ENCODE measurements at regions not wholly inside any gene's neighbourhood (a gene's known extent, or its start where the extent isn't known, plus 50 kb on each side); places are given as distances from the start of the nearest gene placed in this dataset.

DNA sequence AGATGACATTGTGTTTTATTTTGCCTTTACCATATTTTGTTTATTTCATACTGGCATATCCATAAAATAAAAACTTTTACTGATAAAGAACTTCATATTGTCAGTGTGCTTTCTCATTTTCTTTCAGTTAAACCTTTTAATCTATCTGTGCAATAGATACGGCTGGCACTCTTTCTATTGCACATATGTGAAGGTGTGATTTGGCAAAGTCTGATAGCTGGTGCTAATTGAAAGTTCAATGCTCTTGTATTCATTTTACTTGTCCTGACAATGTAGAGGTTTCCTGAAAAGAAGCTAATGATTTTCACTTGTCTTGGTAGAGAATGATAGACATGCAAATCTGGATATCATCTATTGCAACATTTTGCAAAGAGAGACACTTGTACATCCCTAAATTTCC, 467.0 kb downstream of the NSUN3 start:
- Histone ChIP-seq H3K9ac (no peak overlapping the region), H2AFZ (no peak overlapping the region), H3K4me1 (no peaks in the 10 kb centered on the region), H3K27me3 (ENCODE audit: control insufficient read depth, insufficient read depth, low read length) (no peaks in the 10 kb centered on the region), H3K27ac (no peak overlapping the region), H3K79me2 (no peaks in the 10 kb centered on the region), H3K36me3 (ENCODE audit: control insufficient read depth, insufficient read depth, low read length) (no peaks in the 10 kb centered on the region), H3K4me2 (ENCODE audit: low read length) (no peak overlapping the region), H3K9me3 (ENCODE audit: control insufficient read depth, low read length) (no peaks in the 10 kb centered on the region), H3K4me3 (ENCODE audit: low read depth, low read length) (no peak overlapping the region)
- TF ChIP-seq, protein P1, sequence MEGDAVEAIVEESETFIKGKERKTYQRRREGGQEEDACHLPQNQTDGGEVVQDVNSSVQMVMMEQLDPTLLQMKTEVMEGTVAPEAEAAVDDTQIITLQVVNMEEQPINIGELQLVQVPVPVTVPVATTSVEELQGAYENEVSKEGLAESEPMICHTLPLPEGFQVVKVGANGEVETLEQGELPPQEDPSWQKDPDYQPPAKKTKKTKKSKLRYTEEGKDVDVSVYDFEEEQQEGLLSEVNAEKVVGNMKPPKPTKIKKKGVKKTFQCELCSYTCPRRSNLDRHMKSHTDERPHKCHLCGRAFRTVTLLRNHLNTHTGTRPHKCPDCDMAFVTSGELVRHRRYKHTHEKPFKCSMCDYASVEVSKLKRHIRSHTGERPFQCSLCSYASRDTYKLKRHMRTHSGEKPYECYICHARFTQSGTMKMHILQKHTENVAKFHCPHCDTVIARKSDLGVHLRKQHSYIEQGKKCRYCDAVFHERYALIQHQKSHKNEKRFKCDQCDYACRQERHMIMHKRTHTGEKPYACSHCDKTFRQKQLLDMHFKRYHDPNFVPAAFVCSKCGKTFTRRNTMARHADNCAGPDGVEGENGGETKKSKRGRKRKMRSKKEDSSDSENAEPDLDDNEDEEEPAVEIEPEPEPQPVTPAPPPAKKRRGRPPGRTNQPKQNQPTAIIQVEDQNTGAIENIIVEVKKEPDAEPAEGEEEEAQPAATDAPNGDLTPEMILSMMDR (IDR thresholded peaks at IDR 0.05): no peak

DNA sequence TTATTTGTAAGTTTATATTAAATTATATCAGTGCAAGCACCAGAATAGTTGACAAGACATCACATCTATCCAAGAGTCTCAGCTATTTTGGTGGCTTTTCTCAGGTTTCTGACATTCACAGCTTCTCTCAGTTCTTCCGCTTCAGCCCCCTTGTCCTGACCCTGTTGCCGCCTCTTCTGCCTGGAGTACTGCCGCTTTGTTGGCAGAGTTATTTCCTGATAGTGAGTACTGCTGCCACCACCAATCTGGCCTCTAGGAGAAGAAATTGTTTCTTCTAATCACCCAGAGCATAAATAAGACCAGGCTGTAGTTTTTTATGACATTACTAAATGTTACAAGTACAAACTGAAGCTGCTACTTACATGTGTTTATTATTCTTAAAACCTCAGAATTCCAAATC, 470.1 kb downstream of the NSUN3 start:
- no peak overlapping the region for H3K27ac ChIP-seq
- no peaks in the 10 kb centered on the region for H3K27me3 ChIP-seq (ENCODE audit: control insufficient read depth, insufficient read depth, low read length)
- no peaks in the 10 kb centered on the region for H3K79me2 ChIP-seq
- no peak overlapping the region for H3K4me2 ChIP-seq (ENCODE audit: low read length)
- no peaks in the 10 kb centered on the region for H3K4me1 ChIP-seq
- no peaks in the 10 kb centered on the region for H3K9me3 ChIP-seq (ENCODE audit: control insufficient read depth, low read length)
- no peak overlapping the region for H3K4me3 ChIP-seq (ENCODE audit: low read depth, low read length)
- no peak overlapping the region for H2AFZ ChIP-seq
- TF ChIP-seq, protein P1 (IDR thresholded peaks at IDR 0.05): no peak
- H3K36me3 ChIP-seq (ENCODE audit: control insufficient read depth, insufficient read depth, low read length): no peaks in the 10 kb centered on the region
- H3K9ac ChIP-seq: no peak overlapping the region

GRCh38 chr3:94539937-94540336, 477.1 kb downstream of the NSUN3 start:
- Histone ChIP-seq H3K79me2 (no peaks in the 10 kb centered on the region), H2AFZ (no peak overlapping the region), H3K4me1 (no peaks in the 10 kb centered on the region), H3K36me3 (ENCODE audit: control insufficient read depth, insufficient read depth, low read length) (no peaks in the 10 kb centered on the region), H3K9ac (no peak overlapping the region), H3K9me3 (ENCODE audit: control insufficient read depth, low read length) (no peaks in the 10 kb centered on the region), H3K4me3 (ENCODE audit: low read depth, low read length) (no peak overlapping the region), H3K27ac (no peak overlapping the region), H3K27me3 (ENCODE audit: control insufficient read depth, insufficient read depth, low read length) (no peaks in the 10 kb centered on the region), H3K4me2 (ENCODE audit: low read length) (no peak overlapping the region)
- TF ChIP-seq, protein P1 (IDR thresholded peaks at IDR 0.05): no peak

- TF ChIP-seq, protein P1 (IDR thresholded peaks at IDR 0.05): no peak
- no peak overlapping the region for H3K4me2 ChIP-seq (ENCODE audit: low read length)
- no peaks in the 10 kb centered on the region for H3K4me1 ChIP-seq
- H3K27me3 ChIP-seq (ENCODE audit: control insufficient read depth, insufficient read depth, low read length): no peaks in the 10 kb centered on the region
- no peak overlapping the region for H3K9ac ChIP-seq
- H2AFZ ChIP-seq: no peak overlapping the region
- no peaks in the 10 kb centered on the region for H3K36me3 ChIP-seq (ENCODE audit: control insufficient read depth, insufficient read depth, low read length)
- no peak overlapping the region for H3K4me3 ChIP-seq (ENCODE audit: low read depth, low read length)
- no peaks in the 10 kb centered on the region for H3K9me3 ChIP-seq (ENCODE audit: control insufficient read depth, low read length)
- H3K27ac ChIP-seq: no peak overlapping the region
- no peaks in the 10 kb centered on the region for H3K79me2 ChIP-seq
Measured at GRCh38 chr3:94543161-94543560, 480.3 kb downstream of the NSUN3 start.

- Histone ChIP-seq H3K4me2 (ENCODE audit: low read length) (no peak overlapping the region), H3K79me2 (no peaks in the 10 kb centered on the region), H2AFZ (no peak overlapping the region), H3K36me3 (ENCODE audit: control insufficient read depth, insufficient read depth, low read length) (no peaks in the 10 kb centered on the region), H3K4me3 (ENCODE audit: low read depth, low read length) (no peak overlapping the region), H3K9ac (no peak overlapping the region), H3K9me3 (ENCODE audit: control insufficient read depth, low read length) (no peaks in the 10 kb centered on the region), H3K4me1 (no peaks in the 10 kb centered on the region), H3K27ac (no peak overlapping the region), H3K27me3 (ENCODE audit: control insufficient read depth, insufficient read depth, low read length) (no peaks in the 10 kb centered on the region)
- TF ChIP-seq, protein P1 (IDR thresholded peaks at IDR 0.05): no peak
Measured at GRCh38 chr3:94544131-94544789, 481.4 kb downstream of the NSUN3 start.

Measured in parathyroid adenoma (tissue), 2 donors.